NCI-H2196 (cell line): ENCODE measurements at regions not wholly inside any gene's neighbourhood (a gene's known extent, or its start where the extent isn't known, plus 50 kb on each side); places are given as distances from the start of the nearest gene placed in this dataset.

Experiments
- DNase-seq: peaks from one replicate; lab custom pipeline; 2025; ENCODE audit not compliant: unreplicated experiment; lab: John Stamatoyannopoulos, UW

DNA sequence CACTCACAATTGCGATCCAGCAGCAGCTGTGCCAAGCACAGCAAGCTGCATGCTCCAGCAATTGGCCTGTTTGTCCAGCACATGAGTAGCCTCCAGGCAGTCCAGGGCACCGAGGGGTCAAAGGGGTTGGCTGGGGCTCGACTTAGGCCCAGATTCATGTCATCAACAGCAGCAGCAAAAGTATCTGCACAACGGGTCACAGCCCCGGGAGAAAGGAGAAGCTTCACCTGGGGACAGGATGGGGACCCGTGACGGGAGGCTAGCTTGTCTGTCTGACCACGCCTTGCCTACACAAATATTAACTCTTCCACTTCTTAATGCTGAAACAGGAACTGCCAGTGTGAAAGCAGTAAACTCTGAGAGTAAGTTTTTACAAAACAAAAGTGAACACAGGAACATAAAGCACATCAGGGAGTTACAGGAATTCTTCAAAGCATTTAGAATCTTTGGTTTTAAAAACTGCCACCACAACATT, 191.2 kb downstream of the PIK3R1 start:
- no peak for DNase-seq

DNA sequence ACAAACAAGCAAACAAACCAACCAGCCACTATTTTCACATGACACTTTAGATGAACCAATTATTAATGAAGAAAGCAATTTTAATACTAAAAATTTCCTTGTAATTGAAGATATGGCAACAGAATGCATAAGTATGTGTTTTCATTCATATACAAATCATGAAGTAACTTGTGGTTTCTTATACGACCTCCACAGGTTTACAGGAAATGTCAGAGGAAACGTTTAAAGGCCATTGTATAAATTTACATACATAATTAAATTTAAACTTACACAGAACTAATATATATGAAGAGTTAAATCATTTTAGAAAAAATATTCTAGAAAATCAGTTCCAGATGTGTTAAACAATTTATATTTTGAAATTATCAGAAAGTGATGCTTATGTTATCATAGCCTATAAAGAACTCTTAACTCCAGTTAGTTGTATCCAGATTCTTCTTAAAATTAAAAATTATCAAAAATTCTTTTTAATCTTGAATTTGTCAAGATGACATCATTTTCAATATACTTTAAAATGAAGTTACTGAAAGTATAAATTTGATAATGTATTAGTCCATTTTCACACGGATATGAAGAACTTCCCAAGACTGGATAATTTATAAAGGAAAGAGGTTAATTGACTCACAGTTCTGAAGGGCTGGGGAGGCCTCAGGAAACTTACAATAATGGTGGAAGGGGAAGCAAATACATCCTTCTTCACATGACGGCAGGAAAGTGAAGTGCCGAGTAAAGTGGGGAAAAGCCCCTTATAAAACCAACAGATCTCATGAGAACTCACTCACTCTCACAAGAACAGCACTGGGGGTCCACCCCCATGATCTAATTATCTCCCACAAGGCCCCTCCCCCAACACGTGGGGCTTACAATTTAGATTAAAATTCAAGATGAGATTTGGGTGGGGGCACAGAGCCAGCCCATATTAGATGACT, 192.0 kb downstream of the PIK3R1 start:
- no peak for DNase-seq

DNA sequence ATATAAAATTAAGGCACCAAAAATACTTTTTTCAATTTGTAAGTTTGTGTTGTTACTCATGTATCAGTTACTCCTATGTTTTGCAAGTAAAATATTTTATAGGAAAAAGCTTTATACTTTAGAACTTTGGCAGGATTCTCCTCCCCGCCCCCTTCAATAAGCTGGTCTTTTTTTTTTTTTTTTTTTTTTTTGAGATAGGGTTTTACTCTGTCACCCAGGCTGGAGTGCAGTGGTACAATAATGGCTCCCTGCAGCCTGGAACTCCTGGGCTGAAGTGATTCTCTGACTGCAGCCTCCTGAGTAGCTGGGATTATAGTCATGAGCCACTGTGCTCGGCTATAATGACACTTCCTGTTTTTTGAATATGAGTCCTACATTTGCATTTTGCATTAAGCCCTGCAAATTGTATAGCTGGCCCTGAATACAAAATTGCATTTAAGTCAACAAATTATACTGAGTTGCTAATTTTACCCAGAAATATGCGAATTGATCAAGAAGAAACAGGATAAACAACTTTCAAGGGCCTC, 192.9 kb downstream of the PIK3R1 start:
- no peak for DNase-seq

DNA sequence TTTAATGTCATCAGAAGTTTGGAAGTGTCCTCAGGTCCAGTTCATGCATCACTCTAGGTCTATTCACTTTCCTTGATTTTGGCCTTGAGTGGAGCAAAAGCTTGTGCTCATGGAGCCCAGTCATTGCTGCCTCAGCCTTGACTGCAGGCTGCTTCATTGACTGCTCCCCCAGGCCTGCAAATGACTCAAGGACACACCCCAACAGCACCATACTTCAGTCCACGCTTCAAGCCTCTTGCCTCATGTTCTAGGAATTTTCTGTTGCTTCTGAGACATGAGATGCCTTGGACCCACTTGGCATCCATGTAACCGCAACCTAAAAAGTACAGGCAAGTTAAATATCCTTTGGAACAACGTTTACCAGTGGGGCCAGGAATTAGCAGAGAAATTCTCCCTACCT, 193.7 kb downstream of the PIK3R1 start:
- no peak for DNase-seq

DNA sequence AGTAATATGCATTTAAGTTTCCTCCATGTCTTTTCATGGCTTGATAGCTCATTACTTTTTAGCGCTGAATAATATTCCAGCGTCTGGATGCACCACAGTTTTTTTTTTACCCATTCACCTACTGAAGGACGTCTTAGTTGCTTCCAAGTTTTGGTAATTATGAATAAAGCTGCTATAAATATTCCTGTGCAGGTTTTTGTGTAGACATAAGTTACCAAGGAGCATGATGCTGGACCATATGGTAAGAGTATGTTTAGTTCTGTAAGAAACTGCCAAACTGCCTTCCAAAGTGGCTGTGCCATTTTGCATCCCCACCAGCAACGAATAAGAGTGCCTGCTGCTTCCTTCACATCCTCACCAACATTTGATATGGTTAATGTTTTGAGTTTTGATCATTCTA, 195.6 kb downstream of the PIK3R1 start:
- no peak for DNase-seq

DNA sequence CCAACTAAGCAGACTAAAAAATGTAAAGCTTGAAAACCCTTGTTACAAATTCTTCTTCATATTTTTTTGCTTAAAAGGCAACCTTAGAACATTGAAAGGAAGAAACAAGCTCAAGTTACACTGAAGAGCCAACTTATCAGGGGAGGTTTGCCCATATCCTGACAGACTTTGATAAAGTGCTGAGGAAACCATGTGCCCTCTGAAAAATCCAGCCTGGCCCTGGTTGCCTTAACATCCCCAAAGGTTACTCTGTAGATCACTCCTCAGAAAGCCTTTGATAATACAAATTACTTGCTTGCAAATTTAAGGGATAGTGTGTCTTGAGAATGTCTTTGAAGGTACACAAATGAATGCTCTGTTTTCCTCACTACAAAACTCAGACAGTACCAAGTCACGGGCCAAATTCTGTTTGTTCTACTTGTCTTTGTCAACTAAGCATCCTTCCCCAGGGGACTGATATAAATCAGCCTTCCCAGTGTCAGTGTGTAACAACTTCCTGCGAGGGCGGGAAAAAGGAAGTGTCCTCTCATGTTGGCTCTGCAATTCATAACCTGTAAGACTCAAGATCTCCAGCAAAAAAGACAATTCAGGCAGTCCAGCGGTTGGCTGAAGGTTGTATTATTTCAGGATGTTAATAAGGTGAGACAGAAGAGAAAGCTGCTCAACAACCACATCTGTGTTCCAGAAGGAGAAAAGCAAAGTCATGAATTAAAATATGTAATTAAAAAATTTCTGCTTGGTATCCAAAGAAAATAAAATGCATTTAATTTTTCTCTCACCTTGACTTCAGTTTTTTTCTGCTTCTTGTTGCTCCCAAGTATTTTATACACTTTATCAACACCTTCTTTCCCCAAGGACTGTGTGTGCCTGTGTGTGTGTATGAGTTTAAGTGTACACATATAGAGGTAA, 199.9 kb downstream of the PIK3R1 start:
- DNase-seq, result no peak

DNA sequence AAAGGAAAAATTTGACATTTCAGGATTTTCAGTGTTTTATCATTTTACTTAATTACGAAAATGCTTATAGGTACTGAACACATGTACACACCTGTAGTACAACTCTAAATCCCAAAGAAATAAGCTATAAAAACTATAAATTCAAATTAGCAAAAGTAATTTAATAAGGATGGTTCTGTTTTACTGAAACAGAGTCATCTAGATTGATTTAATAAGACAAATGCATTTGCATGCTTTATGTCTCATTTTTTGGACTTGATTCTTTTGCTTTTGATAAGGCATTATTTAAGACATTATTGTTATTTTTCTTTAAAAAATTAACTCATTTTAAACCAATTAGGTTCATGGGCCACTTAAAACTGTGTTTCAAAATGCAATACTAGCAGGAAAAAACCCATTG, 201.2 kb downstream of the PIK3R1 start:
- no peak for DNase-seq

DNA sequence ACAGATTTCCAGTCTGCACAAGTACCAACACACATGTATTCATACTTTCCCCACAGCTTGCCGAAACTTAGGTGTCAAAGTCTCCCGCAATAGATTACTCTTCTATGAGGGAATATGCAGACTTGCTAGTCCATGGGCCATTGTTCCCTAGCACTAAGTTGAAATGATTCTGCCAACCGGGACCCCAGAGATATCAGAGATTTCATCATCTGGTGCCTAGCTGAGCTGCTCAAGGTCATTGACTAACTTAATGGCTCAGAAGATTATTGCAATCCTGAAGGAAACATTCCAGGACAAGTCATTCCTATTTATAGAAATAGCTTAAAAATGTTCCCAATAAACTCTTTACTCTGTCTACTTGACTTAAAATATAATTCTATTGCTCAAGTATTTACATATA, 202.6 kb downstream of the PIK3R1 start:
- DNase-seq, result no peak

DNA sequence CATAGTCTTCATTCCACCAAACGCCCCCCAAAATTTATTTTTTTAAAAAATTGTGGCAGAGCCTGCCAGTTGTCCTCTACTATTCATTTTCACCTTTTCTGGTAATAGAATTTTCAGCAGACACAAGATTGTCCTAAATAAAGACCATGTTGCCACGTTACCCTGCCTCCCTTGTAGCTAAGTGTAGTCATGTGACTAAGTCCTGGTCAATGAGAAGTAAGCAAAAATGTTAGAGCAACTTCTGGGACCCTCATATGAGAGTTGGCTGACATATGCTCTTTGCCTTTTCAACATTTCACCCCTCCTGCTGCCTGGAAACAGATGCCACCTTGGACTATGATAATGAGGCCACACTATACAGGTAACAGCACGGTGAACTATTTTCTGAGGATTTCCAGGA, 203.1 kb downstream of the PIK3R1 start:
- no peak for DNase-seq

DNA sequence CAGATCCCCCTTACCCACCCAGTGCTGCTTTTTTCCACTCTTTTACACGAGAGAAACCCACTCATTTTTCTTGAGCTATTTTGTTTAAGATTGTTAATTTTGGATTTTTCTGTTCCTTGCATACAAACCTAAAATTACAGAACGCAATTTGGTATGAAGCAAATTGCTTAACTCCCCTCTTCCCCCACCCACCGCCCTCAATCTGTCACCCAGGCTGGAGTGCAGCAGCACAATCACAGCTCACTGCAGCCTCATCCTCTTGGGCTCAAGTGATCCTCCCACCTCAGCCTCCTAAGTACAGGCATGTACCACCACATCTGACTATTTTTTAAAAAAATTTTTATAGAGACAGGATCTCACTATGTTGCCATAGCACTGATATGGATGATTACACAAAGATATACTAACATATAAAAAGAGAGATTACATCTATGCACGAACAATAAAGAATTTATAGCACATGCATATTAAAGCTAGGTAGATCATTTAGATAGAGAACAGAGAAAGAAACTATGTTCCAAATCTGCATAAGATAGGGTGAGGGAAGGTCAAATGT, 203.6 kb downstream of the PIK3R1 start:
- no peak for DNase-seq

DNA sequence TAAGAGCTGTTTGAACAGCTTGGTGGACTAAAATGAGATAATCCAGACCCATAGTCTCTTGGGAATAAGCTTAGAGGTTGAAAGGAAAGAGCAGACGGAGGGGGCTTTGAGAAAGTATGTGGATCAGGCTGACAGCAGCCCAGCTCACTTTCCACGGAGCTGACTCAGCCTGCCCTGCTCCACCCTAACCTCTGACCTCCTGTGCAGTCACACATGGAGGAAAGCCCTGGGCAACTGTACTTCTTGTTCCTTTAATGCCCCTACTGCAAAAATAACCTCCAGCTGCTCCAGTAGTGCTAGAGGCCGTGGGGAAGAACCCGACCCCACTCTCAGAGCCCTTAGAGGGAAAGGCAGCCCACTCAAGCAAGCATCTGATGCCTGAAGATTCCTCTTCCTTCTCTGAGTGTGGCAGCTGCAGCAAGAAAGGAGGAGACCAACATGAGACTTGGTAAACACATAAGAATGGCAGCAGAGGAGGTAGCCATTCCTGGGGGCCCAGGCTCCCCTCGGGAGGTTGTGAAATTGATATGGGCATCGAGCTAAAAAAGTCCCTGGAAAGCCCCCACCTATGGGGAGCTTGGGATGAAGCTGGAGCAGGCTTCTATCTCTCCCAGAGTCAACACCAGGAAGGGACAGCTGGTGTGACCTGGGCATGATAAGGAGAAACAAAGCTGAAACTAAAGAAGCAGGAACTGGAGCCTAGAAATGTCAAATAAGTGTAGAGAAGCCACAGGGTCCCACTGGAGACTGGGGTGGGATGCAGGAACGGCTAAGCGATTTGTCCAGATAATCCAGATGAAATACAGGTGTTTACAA, 204.3 kb downstream of the PIK3R1 start:
- no peak for DNase-seq

DNA sequence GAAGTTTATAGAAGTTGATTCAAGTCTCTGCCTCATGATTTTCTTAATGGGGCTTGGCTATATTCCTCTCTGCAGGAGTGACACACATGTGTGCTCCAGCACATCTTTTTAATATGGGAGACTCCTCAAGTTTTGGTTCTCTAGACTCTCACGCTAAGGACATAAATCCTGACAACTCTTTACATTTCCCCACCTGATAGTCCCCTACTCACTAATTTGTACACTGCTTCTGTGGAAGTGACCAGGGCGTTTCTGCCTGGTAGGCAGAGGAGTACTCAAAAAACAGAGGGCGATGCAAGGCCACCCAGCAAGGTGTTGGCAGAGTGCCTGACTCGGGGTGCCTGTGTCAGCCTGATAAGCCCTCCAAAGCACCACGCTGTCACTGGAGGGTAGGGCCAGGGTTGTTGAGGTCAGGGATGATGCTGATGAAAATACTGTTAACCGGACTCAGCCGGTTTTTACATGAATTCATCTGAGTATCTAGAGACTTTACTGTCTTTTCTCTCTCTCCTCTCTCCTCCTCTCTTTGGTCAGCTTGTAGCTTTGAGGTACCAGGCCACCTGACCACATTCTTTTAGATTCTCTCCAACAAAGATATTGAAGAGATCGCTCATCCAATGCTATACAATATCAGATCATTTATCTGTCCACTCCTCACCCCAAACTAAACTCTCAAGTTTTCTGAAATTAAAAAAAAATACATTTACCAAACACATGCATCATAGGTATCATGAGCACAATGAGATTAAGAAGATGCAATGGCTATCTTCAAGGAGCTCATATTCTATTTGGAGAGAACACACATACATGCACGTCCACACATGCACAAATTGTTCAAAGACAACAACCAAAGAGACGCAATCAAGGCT, 205.2 kb downstream of the PIK3R1 start:
- DNase-seq, result no peak

DNA sequence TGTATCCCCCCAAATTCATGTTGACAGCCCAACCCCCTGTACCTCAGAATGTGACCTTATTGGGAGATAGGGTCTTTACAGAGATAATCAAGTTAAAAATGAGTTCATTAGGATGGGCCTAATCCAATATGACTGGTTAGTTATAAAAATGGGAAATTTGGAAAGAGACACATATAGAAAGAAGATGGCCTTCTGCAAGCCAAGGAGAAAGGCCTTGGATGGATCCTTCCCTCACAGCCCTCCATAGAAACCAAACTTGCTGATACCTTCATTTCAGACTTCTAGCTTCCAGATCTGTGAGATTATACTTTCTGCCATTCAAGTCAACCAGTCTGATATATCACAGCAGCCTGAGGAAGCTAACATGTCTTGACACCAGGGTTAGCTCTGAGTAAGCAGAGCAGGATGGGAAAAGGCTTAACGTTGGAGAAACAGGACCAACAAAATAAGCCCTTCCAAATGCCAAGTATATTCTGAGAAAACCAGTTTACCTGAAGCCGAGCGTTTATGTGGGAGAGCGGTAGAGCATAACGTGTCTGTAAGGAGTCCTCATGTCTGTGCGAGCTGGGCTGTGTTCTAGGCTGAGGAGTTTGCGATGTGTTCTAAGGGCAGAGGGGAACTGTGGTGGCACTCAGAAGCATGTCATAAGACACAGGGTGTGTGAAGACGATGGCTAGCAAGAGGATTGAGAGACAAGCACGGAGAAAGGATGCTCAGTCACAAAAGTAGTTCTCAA, 206.1 kb downstream of the PIK3R1 start:
- DNase-seq, result no peak

DNA sequence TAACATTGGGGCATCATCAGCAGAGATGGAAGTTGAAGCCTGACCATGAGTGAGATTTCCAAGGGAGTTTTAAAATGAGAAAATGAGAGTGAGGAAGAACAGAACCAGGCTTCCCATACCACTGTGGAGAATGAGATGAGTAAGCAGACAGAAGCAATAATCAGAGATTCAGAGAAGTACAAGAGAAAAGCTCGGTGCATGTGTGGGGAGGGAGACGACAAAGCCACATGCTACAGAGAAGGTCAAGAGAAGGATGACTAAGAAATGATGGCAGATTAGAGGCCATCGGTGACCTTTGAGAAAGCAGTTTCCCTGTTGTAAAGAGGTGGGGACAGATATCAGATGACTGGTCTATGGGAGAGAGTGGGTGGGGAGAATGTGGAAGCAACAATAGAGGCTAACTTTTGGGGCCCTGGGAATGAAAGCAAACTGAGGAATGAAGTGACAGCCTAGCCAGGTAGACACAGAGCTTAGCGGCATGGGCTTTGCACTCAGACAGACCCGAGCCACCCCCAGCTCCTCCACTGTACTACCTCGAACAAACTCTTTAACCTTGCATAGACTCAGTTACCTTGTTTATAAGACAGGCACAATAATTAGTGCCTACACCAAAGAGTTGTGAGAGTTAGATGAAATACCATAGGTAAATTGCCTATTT, 207.7 kb downstream of the PIK3R1 start:
- DNase-seq, result no peak

DNA sequence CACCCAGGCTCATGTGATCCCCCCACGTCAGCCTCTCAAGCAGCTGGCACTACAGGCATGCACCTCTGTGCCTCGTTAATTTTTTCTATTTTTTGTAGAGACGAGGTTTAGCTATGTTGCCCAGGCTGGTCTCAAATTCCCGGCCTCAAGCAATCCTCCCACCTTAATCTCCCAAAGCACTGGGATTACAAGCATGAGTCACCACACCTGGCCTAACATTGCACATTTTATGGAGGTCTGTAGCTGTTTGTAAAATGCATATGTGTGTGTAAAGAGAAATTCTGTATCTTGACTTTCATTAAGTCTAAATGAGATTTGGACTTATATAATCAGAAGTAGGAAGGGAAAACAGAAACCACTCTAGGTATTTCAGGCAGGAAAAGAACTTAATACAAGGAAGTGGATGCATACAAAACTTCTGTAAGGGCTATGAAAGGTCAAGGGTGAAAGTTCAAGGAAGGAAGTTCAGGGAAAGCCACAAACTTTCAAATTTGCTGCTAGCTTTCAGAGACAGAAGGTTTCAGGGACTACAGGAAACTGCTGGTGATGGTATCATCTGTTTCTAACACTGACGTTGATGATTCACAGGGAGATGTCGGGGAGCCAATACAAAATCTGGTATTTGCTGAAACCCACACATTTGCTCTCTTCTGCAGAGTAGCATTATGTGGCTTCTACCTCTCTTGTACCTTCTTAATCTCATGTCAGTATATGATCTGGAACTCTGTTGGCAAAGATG, 209.4 kb downstream of the PIK3R1 start:
- DNase-seq, result no peak

DNA sequence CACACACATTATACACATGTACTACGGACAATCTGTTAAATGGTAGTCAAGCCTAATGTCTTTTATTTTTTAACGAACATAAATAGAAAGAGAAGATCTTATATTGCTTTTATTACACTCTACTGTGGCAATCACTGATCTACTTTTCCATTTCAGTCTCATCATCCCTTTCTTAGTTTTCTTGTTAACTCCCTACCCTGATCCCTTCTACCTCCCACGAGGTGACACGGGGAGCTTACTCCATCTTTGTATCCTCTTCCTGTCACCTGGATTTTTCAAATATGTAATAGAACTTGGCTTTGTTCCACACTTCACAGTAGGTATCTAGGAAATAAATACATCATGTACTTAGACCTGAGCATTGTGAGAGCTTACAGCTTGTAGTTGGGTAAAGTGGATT, 211.0 kb downstream of the PIK3R1 start:
- DNase-seq, result no peak

DNA sequence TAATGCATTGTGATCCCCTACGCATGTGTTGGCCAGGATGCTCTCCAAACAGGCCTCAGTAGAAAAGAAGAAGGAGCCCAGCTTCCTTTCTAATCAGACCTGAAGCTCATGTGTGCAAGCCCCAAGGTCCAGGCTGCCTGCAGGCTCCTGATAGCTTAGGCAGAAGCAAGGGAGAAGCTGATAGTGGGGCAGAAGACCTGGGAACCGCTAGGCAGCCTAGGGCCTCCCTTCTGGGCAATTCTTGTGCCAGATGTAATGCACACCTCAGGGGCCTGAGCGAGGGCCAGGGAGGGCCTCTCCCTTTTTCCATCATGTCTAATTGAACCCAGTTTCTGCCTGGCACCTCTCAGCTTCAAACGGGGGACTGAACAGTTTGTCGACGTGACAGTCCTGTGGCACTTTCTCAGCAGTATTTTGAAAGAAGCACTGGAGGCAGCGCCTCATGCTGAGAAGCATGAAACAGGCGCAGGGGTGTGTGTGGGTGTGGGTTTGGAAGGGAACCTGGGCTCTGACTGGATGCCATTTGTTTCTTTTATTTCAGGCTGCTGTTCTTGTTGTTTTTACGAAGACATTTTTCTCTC, 212.8 kb downstream of the PIK3R1 start:
- DNase-seq, result no peak
